ENCODE measurements at regions not wholly inside any gene's neighbourhood (a gene's known extent, or its start where the extent isn't known, plus 50 kb on each side); places are given as distances from the start of the nearest gene placed in this dataset.

DNA sequence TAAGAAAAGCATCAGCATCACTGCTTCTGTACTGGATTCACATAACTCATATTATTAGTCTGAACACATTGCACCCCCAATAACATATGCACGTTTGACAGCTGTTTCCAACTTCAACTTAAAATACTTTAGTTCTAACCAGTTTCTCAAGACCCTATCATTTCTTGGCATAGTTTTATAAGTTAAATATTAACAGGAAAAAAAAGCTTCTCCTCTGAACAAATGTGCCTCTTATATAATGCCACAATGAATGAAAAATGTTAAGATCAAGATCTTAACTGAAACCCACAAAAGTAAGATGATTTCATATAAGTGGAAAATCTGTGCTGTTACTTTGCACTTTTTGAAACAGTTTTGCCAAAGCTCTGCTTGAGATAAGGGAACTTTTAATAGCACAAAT lies 652.8 kb upstream of the FAM241A start:
- TF ChIP-seq, protein P1, sequence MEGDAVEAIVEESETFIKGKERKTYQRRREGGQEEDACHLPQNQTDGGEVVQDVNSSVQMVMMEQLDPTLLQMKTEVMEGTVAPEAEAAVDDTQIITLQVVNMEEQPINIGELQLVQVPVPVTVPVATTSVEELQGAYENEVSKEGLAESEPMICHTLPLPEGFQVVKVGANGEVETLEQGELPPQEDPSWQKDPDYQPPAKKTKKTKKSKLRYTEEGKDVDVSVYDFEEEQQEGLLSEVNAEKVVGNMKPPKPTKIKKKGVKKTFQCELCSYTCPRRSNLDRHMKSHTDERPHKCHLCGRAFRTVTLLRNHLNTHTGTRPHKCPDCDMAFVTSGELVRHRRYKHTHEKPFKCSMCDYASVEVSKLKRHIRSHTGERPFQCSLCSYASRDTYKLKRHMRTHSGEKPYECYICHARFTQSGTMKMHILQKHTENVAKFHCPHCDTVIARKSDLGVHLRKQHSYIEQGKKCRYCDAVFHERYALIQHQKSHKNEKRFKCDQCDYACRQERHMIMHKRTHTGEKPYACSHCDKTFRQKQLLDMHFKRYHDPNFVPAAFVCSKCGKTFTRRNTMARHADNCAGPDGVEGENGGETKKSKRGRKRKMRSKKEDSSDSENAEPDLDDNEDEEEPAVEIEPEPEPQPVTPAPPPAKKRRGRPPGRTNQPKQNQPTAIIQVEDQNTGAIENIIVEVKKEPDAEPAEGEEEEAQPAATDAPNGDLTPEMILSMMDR (IDR thresholded peaks at IDR 0.05) = no peak
- TF ChIP-seq ZFX (IDR thresholded peaks at IDR 0.05; ENCODE audit: borderline replicate concordance) = no peak
